OCI-LY3 (cell line): ENCODE measurements at regions not wholly inside any gene's neighbourhood (a gene's known extent, or its start where the extent isn't known, plus 50 kb on each side); places are given as distances from the start of the nearest gene placed in this dataset.

Source experiments
- CTCF ChIP-seq: fragments of 200-600, 300-600 bp; sonication (generic); IDR thresholded peaks from 2 replicates; pipeline ENCODE4 v1.5.1; 2014; ENCODE audit warnings: antibody characterized with exemption, low read length, low read depth
- EZH2phosphoT487 ChIP-seq: fragments of 200-600 bp; shearing (Covaris generic); IDR thresholded peaks from 2 replicates; pipeline ENCODE4 v1.6.1; 2018; ENCODE audit warnings: antibody characterized with exemption, mixed run types, low read depth

- TF ChIP-seq CTCF (no peak), EZH2phosphoT487 (no peak)
These were observed 92.7 kb upstream of the HOXC13 start for GRCh38 chr12:53845932-53846331.
